IMR-90 (cell line): ENCODE measurements at regions not wholly inside any gene's neighbourhood (a gene's known extent, or its start where the extent isn't known, plus 50 kb on each side); places are given as distances from the start of the nearest gene placed in this dataset.

Experiments
- ATAC-seq: fragments of 200-7000 bp; cut with Tn5 transposase; 2 replicates; pipeline ENCODE4 v1.9.1; 2020; ENCODE audit warnings: low read depth, mild to moderate bottlenecking, moderate library complexity
- BruUV-seq: library from RNA; stranded (reverse); fragments of 400-500 nt; replicated peaks from 2 replicates; lab custom pipeline; 2021; lab: Mats Ljungman, UMichigan
- CTCF ChIA-PET: fragments of 300-600 bp; formaldehyde crosslinking; extraction: SDS; loops from one replicate; lab custom pipeline; 2021; ENCODE audit warnings: antibody characterized with exemption; lab: Yijun Ruan, JAX
- POLR2A ChIA-PET: fragments of 300-600 bp; sonication (Branson Sonifier 250); formaldehyde crosslinking; loops from one replicate; lab custom pipeline; 2022; ENCODE audit warnings: antibody characterized with exemption; ENCODE audit not compliant: unreplicated experiment; lab: Charles Lee
- DNase-seq: peaks from one replicate; pipeline ENCODE4 v3.0.0; 2013
- H2AFZ ChIP-seq: replicated peaks from 2 replicates; pipeline ENCODE3; 2013; ENCODE audit warnings: low read length, mild to moderate bottlenecking; ENCODE audit not compliant: poor library complexity
- H2AK5ac ChIP-seq: 2 replicates; pipeline ENCODE4 v1.6.1; 2013; ENCODE audit warnings: low read depth, low read length, inconsistent platforms
- H2AK9ac ChIP-seq: replicated peaks from 2 replicates; pipeline ENCODE3; 2013; ENCODE audit warnings: mild to moderate bottlenecking, low read depth, low read length, moderate library complexity; ENCODE audit not compliant: poor library complexity
- H2BK120ac ChIP-seq: 2 replicates; pipeline ENCODE4 v1.6.1; 2013; ENCODE audit warnings: low read depth, low read length, inconsistent platforms
- H2BK15ac ChIP-seq: 3 replicates; pipeline ENCODE4 v1.6.1; 2013; ENCODE audit warnings: low read depth, low read length, inconsistent platforms
- H2BK20ac ChIP-seq: 2 replicates; pipeline ENCODE4 v1.6.1; 2013; ENCODE audit warnings: low read depth, mild to moderate bottlenecking, inconsistent platforms, low read length, moderate library complexity
- H2BK5ac ChIP-seq: 2 replicates; pipeline ENCODE4 v1.6.1; 2013; ENCODE audit warnings: mild to moderate bottlenecking, low read depth, low read length, inconsistent platforms; ENCODE audit not compliant: poor library complexity, severe bottlenecking
- H3K14ac ChIP-seq: replicated peaks from 2 replicates; pipeline ENCODE4 v1.6.1; 2013; ENCODE audit warnings: low read depth, low read length, inconsistent platforms
- H3K18ac ChIP-seq: 2 replicates; pipeline ENCODE4 v1.6.1; 2013; ENCODE audit warnings: low read depth, low read length, control low read depth
- H3K23ac ChIP-seq: 2 replicates; pipeline ENCODE4 v1.6.1; 2013; ENCODE audit warnings: low read depth, low read length, inconsistent platforms
- H3K27ac ChIP-seq: 2 replicates; pipeline ENCODE4 v1.5.1; 2013; ENCODE audit warnings: mild to moderate bottlenecking, control low read depth, low read length; ENCODE audit not compliant: insufficient read depth
- H3K27me3 ChIP-seq: 2 replicates; pipeline ENCODE4 v1.6.1; 2013; ENCODE audit warnings: low read length; ENCODE audit not compliant: control insufficient read depth, insufficient read depth
- H3K36me3 ChIP-seq: 2 replicates; pipeline ENCODE4 v1.6.1; 2013; ENCODE audit warnings: low read length, mixed read lengths; ENCODE audit not compliant: control insufficient read depth, insufficient read depth
- H3K4ac ChIP-seq: 2 replicates; pipeline ENCODE4 v1.6.1; 2013; ENCODE audit warnings: low read depth, low read length, inconsistent platforms
- H3K4me1 ChIP-seq: 2 replicates; pipeline ENCODE4 v1.6.1; 2013; ENCODE audit warnings: low read length, mixed read lengths; ENCODE audit not compliant: control insufficient read depth, insufficient read depth
- H3K4me2 ChIP-seq: 2 replicates; pipeline ENCODE4 v1.6.1; 2013; ENCODE audit warnings: low read depth, mild to moderate bottlenecking, control low read depth, low read length, moderate library complexity
- H3K4me3 ChIP-seq: 2 replicates; pipeline ENCODE4 v1.5.1; 2013; ENCODE audit warnings: low read depth, mild to moderate bottlenecking, control low read depth, low read length, moderate library complexity; ENCODE audit not compliant: insufficient read depth
- H3K56ac ChIP-seq: 2 replicates; pipeline ENCODE4 v1.6.1; 2013; ENCODE audit warnings: low read length, inconsistent platforms; ENCODE audit not compliant: insufficient read depth; ENCODE audit errors: extremely low read depth
- H3K79me1 ChIP-seq, 2 experiments: 2 replicates each; pipeline ENCODE4 v1.6.1; 2013; ENCODE audit warnings: low read length in 2 of 2, inconsistent platforms in 1 of 2, low read depth in 1 of 2
- H3K9ac ChIP-seq: 2 replicates; pipeline ENCODE4 v1.6.1; 2013; ENCODE audit warnings: low read depth, low read length, control low read depth
- H3K9me1 ChIP-seq: 2 replicates; pipeline ENCODE4 v1.6.1; 2013; ENCODE audit warnings: low read length, inconsistent platforms; ENCODE audit not compliant: insufficient read depth
- H3K9me3 ChIP-seq: 2 replicates; pipeline ENCODE4 v1.6.1; 2013; ENCODE audit warnings: low read length; ENCODE audit not compliant: control insufficient read depth, insufficient read depth
- H4K20me1 ChIP-seq: 2 replicates; pipeline ENCODE4 v1.6.1; 2013; ENCODE audit warnings: low read length, inconsistent platforms; ENCODE audit not compliant: insufficient read depth
- H4K5ac ChIP-seq: 2 replicates; pipeline ENCODE4 v1.6.1; 2013; ENCODE audit warnings: mild to moderate bottlenecking, low read depth, low read length, control low read depth
- H4K8ac ChIP-seq, 2 experiments: 2 replicates each; pipeline ENCODE4 v1.6.1; 2013; ENCODE audit warnings: low read depth in 2 of 2, low read length in 2 of 2, control low read depth in 1 of 2, inconsistent platforms in 1 of 2
- H4K91ac ChIP-seq: 2 replicates; pipeline ENCODE4 v1.6.1; 2013; ENCODE audit warnings: low read depth, low read length, inconsistent platforms; ENCODE audit not compliant: insufficient read depth
- BHLHE40 ChIP-seq: fragments of 150-350 bp; IDR thresholded peaks from 2 replicates; pipeline ENCODE4 v1.6.1; 2016; ENCODE audit warnings: mild to moderate bottlenecking, low read depth, low read length
- CEBPB ChIP-seq: IDR thresholded peaks from 2 replicates; pipeline ENCODE4 v1.6.1; 2012; ENCODE audit warnings: low read depth, low read length, improper control_type of control experiment
- CTCF ChIP-seq: conservative IDR thresholded peaks from 2 replicates; pipeline ENCODE4 v1.5.1; 2012; ENCODE audit warnings: mild to moderate bottlenecking, low read depth, low read length, improper control_type of control experiment
- MAFK ChIP-seq: IDR thresholded peaks from 2 replicates; pipeline ENCODE4 v1.6.1; 2012; ENCODE audit warnings: low read depth, low read length, improper control_type of control experiment
- MAZ ChIP-seq: IDR thresholded peaks from 2 replicates; pipeline ENCODE4 v1.6.1; 2012; ENCODE audit warnings: low read depth, mild to moderate bottlenecking, low read length, improper control_type of control experiment, moderate library complexity, borderline replicate concordance
- NFE2L2 ChIP-seq: fragments of 150-350 bp; IDR thresholded peaks from 2 replicates; pipeline ENCODE4 v1.6.1; 2016; ENCODE audit warnings: low read depth, mild to moderate bottlenecking, low read length
- POLR2A ChIP-seq: IDR thresholded peaks from 2 replicates; pipeline ENCODE4 v1.6.1; 2012; ENCODE audit warnings: mild to moderate bottlenecking, low read depth, low read length
- RCOR1 ChIP-seq: IDR thresholded peaks from 2 replicates; pipeline ENCODE4 v1.6.1; 2012; ENCODE audit warnings: mild to moderate bottlenecking, low read length, improper control_type of control experiment; ENCODE audit not compliant: insufficient replicate concordance
- RFX5 ChIP-seq: IDR thresholded peaks from 2 replicates; pipeline ENCODE4 v1.8.0; 2012; ENCODE audit warnings: low read depth, mild to moderate bottlenecking, low read length, moderate library complexity
- SMC3 ChIP-seq: fragments of 150-350 bp; IDR thresholded peaks from 2 replicates; pipeline ENCODE4 v1.6.1; 2016; ENCODE audit warnings: low read depth, mild to moderate bottlenecking, antibody characterized with exemption, low read length, moderate library complexity
- WGBS, 2 experiments: methylation state at CpG; one replicate each; pipeline versions ENCODE4 v1.1.5 to v1.1.7; 2013; ENCODE audit warnings: missing lambda C conversion rate in 2 of 2; ENCODE audit not compliant: insufficient read length in 1 of 2; ENCODE audit errors: extremely low coverage in 2 of 2; 5-methylcytosine and 5-hydroxymethylcytosine counted together
- dilution Hi-C: fragments of 300-500 bp; cut with HindIII; formaldehyde crosslinking; loops from one replicate; pipeline ENCODE4 v1.14.3; 2018; ENCODE audit warnings: low sequenced_read_pairs; ENCODE audit not compliant: unreplicated experiment
- in situ Hi-C: fragments of 300-500 bp; cut with MboI; formaldehyde crosslinking; loops from 3 replicates; pipeline ENCODE4 v1.14.3; 2019; ENCODE audit warnings: low sequenced_read_pairs, inconsistent platforms, mixed read lengths
- intact Hi-C: fragments of 100-400 bp; cut with micrococcal nuclease; formaldehyde crosslinking; loops from 2 replicates; pipeline ENCODE4 v1.10.0; 2022

DNA sequence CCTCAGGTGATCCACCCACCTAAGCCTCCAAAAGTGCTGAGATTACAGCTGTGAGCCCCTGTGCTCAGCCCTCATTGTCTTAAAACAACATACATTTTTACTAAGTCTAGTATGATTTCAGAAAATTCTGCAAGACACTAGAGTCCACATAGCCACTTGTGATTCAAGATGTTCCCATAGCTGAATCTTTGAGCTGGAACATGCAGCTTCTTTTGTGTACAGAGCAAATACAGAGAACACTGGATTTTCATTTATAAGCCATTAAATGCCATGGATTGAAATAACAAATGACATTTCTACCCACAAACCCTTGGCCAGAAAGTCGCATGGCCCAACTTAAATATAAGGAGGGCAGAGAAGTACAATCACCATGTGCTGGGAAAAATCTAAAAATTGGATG, 1489.2 kb upstream of the GBE1 start:
- Histone ChIP-seq H4K91ac (no peak overlapping the region), H3K18ac (no peak overlapping the region), H3K9me1 (no peaks in the 10 kb centered on the region), H2BK15ac (no peak overlapping the region), H2BK5ac (no peak overlapping the region), H3K27ac (no peak overlapping the region), H3K4ac (no peak overlapping the region), H4K8ac (no peak overlapping the region), H3K79me1 (no peaks in the 10 kb centered on the region), H2AK5ac (no peak overlapping the region), H3K4me2 (no peak overlapping the region), H2AFZ (no peak overlapping the region), H3K4me3 (no peak overlapping the region), H3K23ac (no peak overlapping the region), H3K56ac (no peak overlapping the region), H2BK120ac (no peak overlapping the region), H4K20me1 (no peaks in the 10 kb centered on the region), H3K14ac (no peak overlapping the region), H3K27me3 (no peaks in the 10 kb centered on the region), H4K5ac (no peak overlapping the region), H2AK9ac (no peak overlapping the region), H3K9me3 (peaks cover 9% of the 10 kb centered on the region), H3K36me3 (no peaks in the 10 kb centered on the region), H3K9ac (no peak overlapping the region), H3K4me1 (no peaks in the 10 kb centered on the region), H2BK20ac (no peak overlapping the region)
- DNase-seq (no peak), ATAC-seq (no peak)
- in situ Hi-C loops (no loop called here), intact Hi-C loops (no loop called here), dilution Hi-C loops (no loop called here)
- ChIA-PET CTCF (no interaction called here), POLR2A (no interaction called here)
- no peak for TF ChIP-seq CEBPB
- no peak for TF ChIP-seq MAZ
- TF ChIP-seq POLR2A = no peak
- TF ChIP-seq SMC3 = no peak
- TF ChIP-seq RFX5 = no peak
- TF ChIP-seq RCOR1 = no peak
- TF ChIP-seq BHLHE40 = no peak
- no peak for TF ChIP-seq CTCF
- TF ChIP-seq MAFK = no peak
- TF ChIP-seq NFE2L2 = no peak
- BruUV-seq = no TSS peak
- no CpG with 5 or more reads among the region's 1 CpG for WGBS, 2 experiments
